Inflammatory macrophage treated with lipopolysaccharide for 4 hours (primary cell): ENCODE measurements at regions not wholly inside any gene's neighbourhood (a gene's known extent, or its start where the extent isn't known, plus 50 kb on each side); places are given as distances from the start of the nearest gene placed in this dataset.

ENCODE experiments used
- DNase-seq: peaks from one replicate; pipeline ENCODE4 v3.0.0-alpha.2; 2020

GRCh38 chr9:12934545-12935272 lies 159.9 kb downstream of the LURAP1L start:
- no peak for DNase-seq

GRCh38 chr9:12935714-12936113 lies 160.9 kb downstream of the LURAP1L start:
- DNase-seq, result no peak

GRCh38 chr9:12954441-12954840 lies 179.6 kb downstream of the LURAP1L start:
- no peak for DNase-seq

GRCh38 chr9:12955510-12956163 lies 180.8 kb downstream of the LURAP1L start:
- no peak for DNase-seq

- DNase-seq, result no peak
Measured at GRCh38 chr9:12956261-12956660, 181.4 kb downstream of the LURAP1L start.

GRCh38 chr9:12956805-12957204 lies 182.0 kb downstream of the LURAP1L start:
- no peak for DNase-seq

GRCh38 chr9:12958279-12958678 lies 183.5 kb downstream of the LURAP1L start:
- DNase-seq, result no peak

- DNase-seq, result no peak
Measured at GRCh38 chr9:12958708-12959107, 183.9 kb downstream of the LURAP1L start.

GRCh38 chr9:12961276-12961809 lies 186.5 kb downstream of the LURAP1L start:
- DNase-seq, result no peak

- DNase-seq, result no peak
Measured at GRCh38 chr9:12963537-12963936, 188.7 kb downstream of the LURAP1L start.

GRCh38 chr9:12964271-12964670 lies 189.5 kb downstream of the LURAP1L start:
- DNase-seq, result no peak

- no peak for DNase-seq
Measured at GRCh38 chr9:12965303-12965702, 190.5 kb downstream of the LURAP1L start.

GRCh38 chr9:12968093-12968492 lies 193.3 kb downstream of the LURAP1L start:
- DNase-seq, result no peak

- DNase-seq, result no peak
Measured at GRCh38 chr9:12972608-12973589, 198.1 kb downstream of the LURAP1L start.

GRCh38 chr9:12973710-12974109 lies 198.9 kb downstream of the LURAP1L start:
- DNase-seq, result no peak

GRCh38 chr9:12974671-12975070 lies 199.9 kb downstream of the LURAP1L start:
- no peak for DNase-seq

GRCh38 chr9:12975496-12975895 lies 200.7 kb downstream of the LURAP1L start:
- DNase-seq, result no peak

GRCh38 chr9:12980085-12980851 lies 205.4 kb downstream of the LURAP1L start:
- DNase-seq, result no peak

- DNase-seq, result no peak
Measured at GRCh38 chr9:12988258-12988657, 213.4 kb downstream of the LURAP1L start.

GRCh38 chr9:12989669-12990068 lies 214.8 kb downstream of the LURAP1L start:
- DNase-seq, result no peak

- no peak for DNase-seq
Measured at GRCh38 chr9:12993466-12993865, 218.6 kb downstream of the LURAP1L start.

- no peak for DNase-seq
Measured at GRCh38 chr9:12997009-12997408, 222.2 kb downstream of the LURAP1L start.
